GM19035 (cell line): ENCODE measurements at regions not wholly inside any gene's neighbourhood (a gene's known extent, or its start where the extent isn't known, plus 50 kb on each side); places are given as distances from the start of the nearest gene placed in this dataset.
"Not testable (repeated sequence)": the region's sequence is repeated elsewhere in the genome, so short reads cannot be mapped to it uniquely, and the experiment has no call there.

Experiments
- ATAC-seq: cut with Tn5 transposase; IDR thresholded peaks from one replicate; pipeline ENCODE4 v1.9.1; 2021; ENCODE audit not compliant: unreplicated experiment

GRCh38 chr9:102514541-102514940 is 480.6 kb upstream of the CYLC2 start:
- ATAC-seq, result no peak

- ATAC-seq, result peak; percentile 83
Measured at GRCh38 chr9:102507044-102507687, 488.0 kb upstream of the CYLC2 start.

- no peak for ATAC-seq
Measured at GRCh38 chr9:102506406-102506805, 488.7 kb upstream of the CYLC2 start.

- peak; percentile 76 for ATAC-seq
Measured at GRCh38 chr9:102499468-102499867, 495.7 kb upstream of the CYLC2 start.

GRCh38 chr9:102497709-102498108 is 497.4 kb upstream of the CYLC2 start:
- peak; percentile 30 for ATAC-seq

- not testable (repeated sequence) for ATAC-seq
Measured at GRCh38 chr9:102486976-102487375, 508.2 kb upstream of the CYLC2 start.

GRCh38 chr9:102483651-102484050 is 511.5 kb upstream of the CYLC2 start:
- ATAC-seq, result no peak

- no peak for ATAC-seq
Measured at GRCh38 chr9:102482776-102483175, 512.4 kb upstream of the CYLC2 start.

GRCh38 chr9:102479191-102479590 is 515.9 kb upstream of the CYLC2 start:
- no peak for ATAC-seq

GRCh38 chr9:102474357-102474756 is 520.8 kb upstream of the CYLC2 start:
- no peak for ATAC-seq

GRCh38 chr9:102469430-102469829 is 525.7 kb upstream of the CYLC2 start:
- not testable (repeated sequence) for ATAC-seq

GRCh38 chr9:102461156-102461819 is 533.8 kb upstream of the CYLC2 start:
- ATAC-seq, result no peak

GRCh38 chr9:102459828-102460227 is 535.3 kb upstream of the CYLC2 start:
- ATAC-seq, result no peak

GRCh38 chr9:102456562-102456961 is 538.6 kb upstream of the CYLC2 start:
- no peak for ATAC-seq

- ATAC-seq, result no peak
Measured at GRCh38 chr9:102445906-102446305, 549.2 kb upstream of the CYLC2 start.

GRCh38 chr9:102445181-102445747 is 549.9 kb upstream of the CYLC2 start:
- peak; percentile 74 for ATAC-seq

- ATAC-seq, result no peak
Measured at GRCh38 chr9:102439583-102439982, 555.5 kb upstream of the CYLC2 start.

- not testable (repeated sequence) for ATAC-seq
Measured at GRCh38 chr9:102436599-102436998, 558.5 kb upstream of the CYLC2 start.

- ATAC-seq, result no peak
Measured at GRCh38 chr9:102435427-102435826, 559.7 kb upstream of the CYLC2 start.

- ATAC-seq, result no peak
Measured at GRCh38 chr9:102434545-102434944, 560.6 kb upstream of the CYLC2 start.

GRCh38 chr9:102428305-102428704 is 566.8 kb upstream of the CYLC2 start:
- no peak for ATAC-seq

GRCh38 chr9:102416251-102416650 is 578.9 kb upstream of the CYLC2 start:
- ATAC-seq, result not testable (repeated sequence)
